ENCODE measurements at regions not wholly inside any gene's neighbourhood (a gene's known extent, or its start where the extent isn't known, plus 50 kb on each side); places are given as distances from the start of the nearest gene placed in this dataset.

GRCh38 chr1:218945050-218945449 is 228.6 kb upstream of the LYPLAL1 start:
- DNase-seq, result no peak

DNA sequence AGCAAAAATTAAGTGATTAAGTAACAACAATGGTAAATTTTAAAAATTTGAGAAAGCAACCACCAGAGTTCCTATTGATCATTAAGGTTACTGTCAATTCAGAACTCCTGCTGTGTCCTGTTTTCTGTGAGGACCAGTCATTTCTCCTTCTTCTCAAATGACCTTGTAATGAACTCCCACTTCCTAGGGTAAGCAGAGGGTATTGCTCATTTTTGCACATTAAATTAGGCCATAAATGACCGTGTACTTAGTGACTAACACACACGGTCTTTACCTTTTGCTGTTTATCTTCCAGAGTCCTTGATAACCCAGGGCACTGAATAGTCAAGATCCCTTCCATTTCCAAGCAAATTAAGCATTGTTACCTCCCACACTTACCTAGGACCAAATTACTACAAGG is 227.5 kb upstream of the LYPLAL1 start:
- no peak for DNase-seq

DNA sequence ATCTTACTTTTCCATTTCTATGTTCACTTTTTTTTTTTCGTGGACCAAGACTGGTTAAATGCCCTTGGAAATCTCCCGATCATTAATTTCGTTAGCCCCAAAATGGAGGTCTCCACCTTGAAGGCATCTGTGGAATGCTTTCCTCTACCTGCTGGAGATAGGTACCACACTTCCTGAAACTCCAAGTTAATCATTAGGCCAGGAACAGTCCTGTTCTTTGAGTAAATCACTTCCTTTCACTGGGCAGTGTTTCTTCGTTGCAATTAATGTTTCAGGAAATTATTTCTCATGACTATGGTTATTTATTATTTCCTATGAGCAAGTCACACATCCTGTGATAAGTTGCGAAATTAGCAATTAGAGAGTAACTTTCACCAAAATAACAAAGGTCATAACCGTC is 225.2 kb upstream of the LYPLAL1 start:
- no peak for DNase-seq

DNA sequence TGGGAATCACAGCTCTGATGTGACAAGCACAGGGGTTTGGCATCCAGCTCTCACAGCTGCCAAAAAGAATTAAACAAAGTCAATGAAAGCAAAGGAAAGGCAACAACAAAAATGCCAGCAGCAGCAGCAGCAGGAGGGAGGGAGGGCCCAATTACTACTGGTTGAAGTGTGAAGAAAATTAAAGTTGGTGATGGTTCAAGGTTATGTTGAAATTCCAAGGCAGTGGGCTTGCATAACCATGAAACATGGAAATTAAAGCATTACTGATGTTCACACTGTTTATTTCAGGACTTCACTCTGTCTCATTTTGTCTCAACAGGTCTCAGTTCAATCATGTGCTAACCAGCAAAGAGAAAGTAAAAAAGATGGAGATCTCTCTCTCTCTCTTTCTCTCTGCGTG is 220.3 kb upstream of the LYPLAL1 start:
- no peak for DNase-seq

DNA sequence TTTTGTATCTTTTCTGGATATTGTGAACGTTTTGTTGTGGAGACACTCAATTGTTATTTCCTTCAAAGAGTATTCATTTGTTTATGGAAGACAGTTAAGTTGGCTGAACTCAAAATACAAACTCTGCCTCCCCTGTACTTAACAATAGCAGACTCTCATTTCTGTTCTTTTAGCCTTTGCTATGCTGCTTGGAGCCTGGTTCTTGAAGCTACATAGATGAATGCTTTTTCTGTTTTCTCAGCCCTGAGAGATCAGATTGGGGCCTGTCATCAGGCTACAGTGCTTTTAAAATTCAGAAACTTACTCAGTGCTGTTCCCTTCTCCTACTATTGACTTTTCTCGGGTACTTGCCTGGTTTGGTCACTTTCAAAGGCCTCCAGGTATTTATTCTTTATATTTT is 215.7 kb upstream of the LYPLAL1 start:
- no peak for DNase-seq

DNA sequence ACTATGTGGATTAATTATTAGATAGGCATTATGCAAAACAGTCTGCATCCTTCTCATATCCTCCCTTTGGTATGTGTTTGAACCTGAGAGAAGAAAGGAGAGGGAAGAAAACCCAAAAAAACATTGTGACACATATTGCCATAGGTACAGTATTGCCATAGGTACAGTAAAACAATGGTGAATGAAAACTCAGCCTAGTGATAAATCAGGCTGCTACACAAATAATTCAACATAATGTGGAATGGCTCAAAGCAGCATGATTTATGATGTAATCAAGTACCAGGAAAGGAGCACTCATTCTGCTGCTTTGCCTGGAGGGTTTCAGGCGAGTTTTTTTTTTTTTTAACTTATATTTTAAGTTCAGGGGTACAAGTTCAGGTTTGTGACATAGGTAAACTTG is 213.9 kb upstream of the LYPLAL1 start:
- no peak for DNase-seq

DNA sequence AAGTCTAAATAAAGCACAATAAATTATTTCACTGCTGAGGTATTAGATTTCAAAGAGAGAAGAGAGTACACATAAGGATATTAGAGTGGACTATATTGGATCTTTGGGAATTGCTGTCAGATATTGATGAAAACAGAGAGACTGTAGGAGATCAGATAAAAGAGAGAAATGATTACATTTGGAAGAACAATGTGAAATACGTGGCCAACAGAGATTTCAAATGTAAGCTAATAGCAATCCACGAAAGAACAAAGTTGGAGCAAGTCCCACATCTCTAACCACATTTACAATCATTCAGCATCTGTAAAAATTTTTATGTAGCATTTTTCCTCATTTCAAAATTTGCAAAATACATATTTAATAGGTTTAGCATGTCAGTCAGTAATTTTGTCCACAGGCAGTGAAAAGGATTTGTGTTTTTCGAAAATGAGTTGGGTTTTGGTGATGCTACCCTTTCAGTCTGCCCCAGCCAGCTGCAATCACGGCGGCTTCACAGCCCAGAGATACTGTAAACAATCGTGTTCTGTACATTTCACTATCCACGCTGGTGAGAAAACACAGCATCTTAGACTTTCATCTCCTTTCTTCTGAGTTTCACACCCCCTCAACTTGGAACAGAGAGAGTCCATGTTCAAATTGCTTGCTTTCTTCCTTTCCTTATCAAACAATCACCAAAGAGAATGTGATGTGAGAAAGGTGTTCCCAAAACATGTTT is 209.1 kb upstream of the LYPLAL1 start:
- DNase-seq, result no peak

GRCh38 chr1:218965821-218966220 is 207.9 kb upstream of the LYPLAL1 start:
- no peak for DNase-seq

DNA sequence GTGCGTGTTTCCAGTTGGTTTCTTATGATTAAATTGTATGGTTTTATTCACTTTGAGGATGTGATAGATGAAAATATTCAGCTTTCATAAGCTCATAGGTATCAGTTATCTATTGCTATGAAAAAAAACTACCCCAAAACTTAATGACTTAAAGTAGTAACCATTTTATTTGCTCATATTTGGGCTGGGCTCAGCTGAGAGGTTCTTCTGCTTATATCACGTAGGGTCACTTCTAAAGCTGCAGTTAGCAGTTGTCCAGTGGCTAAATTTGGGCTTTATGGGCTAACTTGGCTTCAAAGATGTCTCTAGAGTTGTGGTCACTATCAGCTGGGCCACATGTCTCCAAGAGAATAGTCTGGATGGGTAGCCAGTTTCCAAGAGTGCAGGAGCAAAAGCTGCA is 206.4 kb upstream of the LYPLAL1 start:
- DNase-seq, result no peak

DNA sequence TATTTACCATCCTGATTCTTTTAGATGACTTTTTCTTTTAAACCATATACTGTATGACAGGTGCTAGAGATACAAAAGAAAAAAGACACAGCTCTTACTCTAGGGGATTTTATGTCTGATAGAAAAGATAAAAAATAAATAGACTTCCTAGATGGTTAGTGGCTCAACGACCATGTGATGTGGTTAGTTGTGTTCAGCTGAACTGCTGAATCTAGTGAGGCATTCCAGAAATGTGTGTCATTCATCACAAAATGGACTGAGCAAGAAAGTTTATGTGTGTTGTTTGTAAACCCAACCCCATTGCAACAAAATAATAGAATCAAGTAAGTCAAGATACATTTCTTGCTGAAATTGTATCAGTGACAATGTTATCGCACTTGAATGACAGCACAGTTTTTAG is 205.8 kb upstream of the LYPLAL1 start:
- no peak for DNase-seq

- no peak for DNase-seq
Observed at GRCh38 chr1:218969006-218969405, 204.7 kb upstream of the LYPLAL1 start.

DNA sequence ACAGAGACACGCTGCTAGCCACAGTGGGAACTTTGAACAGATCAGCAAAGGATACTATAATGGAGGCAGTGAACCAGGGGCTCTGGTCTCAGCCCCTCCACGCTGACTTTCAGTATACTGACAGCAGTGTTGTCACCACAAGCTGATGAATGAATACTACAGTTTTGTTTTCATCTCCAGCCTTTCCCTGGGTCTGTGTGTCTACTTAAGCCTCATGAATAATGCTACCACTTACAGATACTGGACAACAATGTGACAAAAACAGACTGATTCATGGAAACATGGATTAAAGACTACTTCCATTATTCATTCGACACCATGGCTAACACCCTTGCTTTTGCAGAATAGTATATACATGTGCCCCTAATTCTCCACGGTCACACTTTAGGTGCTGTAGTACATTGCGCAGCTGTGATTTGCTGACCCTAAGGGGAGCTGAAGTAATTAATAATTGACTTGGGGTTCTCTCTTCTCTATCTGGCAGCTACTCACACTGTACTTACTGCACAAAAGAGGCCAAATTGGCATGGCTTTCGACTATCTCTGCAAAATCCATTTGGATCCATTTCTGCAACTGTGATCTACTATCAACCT is 203.2 kb upstream of the LYPLAL1 start:
- DNase-seq, result no peak

DNA sequence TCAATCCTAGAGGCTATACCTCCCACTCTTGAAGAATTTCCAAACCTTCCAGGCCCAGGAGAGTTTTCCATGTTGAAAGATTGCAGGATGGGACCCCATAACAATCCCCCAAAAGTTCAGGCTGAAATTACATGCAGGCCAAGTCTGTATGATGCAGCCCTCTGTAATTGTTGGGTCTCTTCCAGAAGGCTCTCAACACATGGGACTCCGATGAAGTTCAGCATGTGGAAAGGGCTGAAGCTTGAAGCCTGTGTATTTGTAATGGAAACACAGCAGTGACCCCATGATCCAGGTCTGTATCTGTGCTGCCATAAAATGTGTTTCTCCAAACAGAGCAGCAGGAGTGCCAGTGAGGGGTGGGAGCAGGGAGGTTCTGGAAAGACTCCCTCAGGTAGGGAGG is 202.5 kb upstream of the LYPLAL1 start:
- no peak for DNase-seq

- DNase-seq, result no peak
Observed at GRCh38 chr1:218980881-218981280, 192.8 kb upstream of the LYPLAL1 start.

GRCh38 chr1:218982482-218982881 is 191.2 kb upstream of the LYPLAL1 start:
- DNase-seq, result no peak

- no peak for DNase-seq
Observed at GRCh38 chr1:218983433-218983832, 190.2 kb upstream of the LYPLAL1 start.

DNA sequence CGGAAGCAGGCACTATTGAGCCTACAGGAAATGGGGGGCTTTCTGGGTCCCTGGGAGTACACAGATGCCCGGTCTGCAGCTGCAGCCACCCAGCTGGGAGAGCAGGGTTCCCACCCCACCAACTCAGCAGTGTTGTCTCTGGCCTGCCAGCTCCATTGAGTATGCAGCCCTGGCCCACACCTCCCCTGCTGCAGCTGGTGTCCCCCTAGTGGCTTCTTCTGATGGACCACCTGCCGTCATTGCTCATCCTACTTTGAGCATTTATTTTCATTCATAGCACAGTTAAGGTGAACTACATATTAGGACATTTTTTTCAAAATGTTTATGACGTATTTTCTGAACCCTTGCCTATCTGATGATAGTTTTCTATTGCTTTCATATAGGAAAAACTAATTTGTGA is 189.8 kb upstream of the LYPLAL1 start:
- DNase-seq, result no peak

GRCh38 chr1:218985424-218985984 is 188.2 kb upstream of the LYPLAL1 start:
- DNase-seq, result no peak

- no peak for DNase-seq
Observed at GRCh38 chr1:218986816-218987215, 186.9 kb upstream of the LYPLAL1 start.

DNA sequence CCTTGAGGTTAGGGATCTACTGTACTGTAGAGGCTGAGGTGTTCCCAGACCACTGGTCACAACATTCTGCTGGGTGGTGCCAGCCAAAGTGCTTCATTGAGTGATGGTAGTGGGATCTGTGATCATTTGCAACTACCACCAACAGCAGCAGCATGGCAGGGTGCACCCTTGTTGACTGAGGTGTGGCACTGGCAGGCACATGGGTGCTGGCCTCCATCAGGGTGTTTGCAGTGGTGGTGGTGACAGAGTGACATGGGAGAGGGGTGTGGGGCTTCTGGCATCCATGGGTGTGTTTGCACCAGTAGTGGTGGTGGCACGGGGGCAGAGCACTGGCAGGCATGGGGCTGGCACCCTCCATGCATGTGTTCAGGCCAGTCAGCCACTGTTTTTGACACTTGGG is 183.7 kb upstream of the LYPLAL1 start:
- DNase-seq, result no peak

DNA sequence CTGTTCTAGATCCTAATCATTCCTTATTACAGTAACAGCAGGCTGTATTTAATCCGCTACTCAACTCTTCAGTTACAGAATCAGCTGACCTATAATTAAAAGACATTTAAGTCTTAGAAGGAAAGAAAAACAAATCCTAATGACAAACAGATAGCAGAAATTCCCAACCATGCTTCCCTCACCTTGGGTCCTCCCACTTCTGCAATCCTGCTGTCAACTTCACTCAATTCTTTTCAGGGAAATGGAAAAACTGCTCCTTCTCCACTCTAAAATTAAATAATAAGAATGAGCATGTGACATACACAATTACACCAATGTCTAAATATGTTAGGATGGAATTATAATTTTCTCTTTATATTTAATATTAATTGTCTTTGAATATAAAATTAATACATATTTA is 182.6 kb upstream of the LYPLAL1 start:
- DNase-seq, result peak; percentile 76

DNA sequence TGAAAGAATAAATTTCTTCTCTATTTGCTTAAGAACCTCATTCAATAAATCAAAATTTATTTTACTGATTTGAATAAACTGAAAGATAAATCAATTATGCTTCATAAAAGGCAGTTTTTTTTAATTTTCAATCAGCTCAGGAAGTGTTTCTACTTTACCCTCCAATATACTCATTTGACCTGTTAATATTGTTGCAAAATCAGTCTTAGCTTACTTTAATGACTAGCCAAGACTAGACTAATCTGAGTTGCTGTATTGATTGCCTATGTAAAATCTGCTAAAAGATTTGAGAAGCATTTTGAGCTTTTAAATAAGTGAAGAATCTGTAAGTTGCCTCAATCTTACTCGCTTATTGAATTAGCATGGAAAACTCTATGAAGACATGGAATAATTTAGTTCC is 179.1 kb upstream of the LYPLAL1 start:
- DNase-seq, result no peak

DNA sequence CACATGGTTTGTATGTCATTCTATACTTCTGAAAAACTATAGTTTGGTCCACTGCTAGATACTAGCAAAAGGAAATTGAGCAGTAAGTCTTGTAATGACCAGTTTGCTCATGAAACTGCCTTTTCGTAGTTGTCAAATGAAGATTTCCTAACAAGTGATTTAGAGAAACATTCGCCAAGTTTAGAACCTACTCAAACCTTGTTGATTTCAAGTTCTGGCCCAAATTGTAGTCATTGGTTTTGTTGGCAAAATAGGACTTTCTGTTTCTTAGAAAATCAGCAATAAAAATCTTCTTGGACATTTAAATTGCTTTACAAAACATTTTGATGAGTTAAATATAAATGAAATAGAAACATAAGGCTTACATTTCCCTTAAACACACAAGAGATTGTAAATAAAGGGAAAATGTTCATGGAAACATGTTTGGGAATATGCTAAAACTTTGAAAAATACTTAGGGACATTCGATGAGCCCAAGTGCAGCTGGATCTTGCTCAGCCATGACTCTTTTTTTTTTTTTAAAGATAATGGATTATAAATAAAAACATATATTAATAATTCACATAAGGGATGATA is 178.5 kb upstream of the LYPLAL1 start:
- DNase-seq, result no peak

- DNase-seq, result no peak
Observed at GRCh38 chr1:218996362-218996761, 177.3 kb upstream of the LYPLAL1 start.

All from DMS 273 treated with DMSO at 0.1 percent for 48 hours (cell line).